ENCODE measurements at regions not wholly inside any gene's neighbourhood (a gene's known extent, or its start where the extent isn't known, plus 50 kb on each side); places are given as distances from the start of the nearest gene placed in this dataset.
"Not testable (repeated sequence)": the region's sequence is repeated elsewhere in the genome, so short reads cannot be mapped to it uniquely, and the experiment has no call there.

DNA sequence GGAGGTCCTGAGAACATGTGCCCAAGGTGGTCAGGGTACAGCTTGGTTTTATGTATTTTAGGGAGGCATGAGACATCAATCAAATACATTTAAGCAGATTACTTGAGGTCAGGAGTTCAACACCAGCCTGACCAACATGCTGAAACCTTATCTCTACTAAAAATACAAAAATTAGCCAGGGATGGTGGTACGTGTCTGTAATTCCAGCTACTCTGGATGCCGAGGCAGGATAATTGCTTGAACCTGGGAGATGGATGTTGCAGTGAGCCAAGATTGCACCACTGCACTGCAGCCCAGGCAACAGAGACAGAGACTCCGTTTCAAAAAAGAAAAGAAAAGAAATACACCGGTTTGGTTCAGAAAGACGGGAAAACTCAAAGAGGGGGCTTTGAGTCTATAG lies 165.9 kb upstream of the ADAMTS19 start:
- TF ChIP-seq CREB1 (IDR thresholded peaks at IDR 0.05); CREB1 (CRISPR knock-in tag; IDR thresholded peaks at IDR 0.05); SSRP1 (CRISPR knock-in tag; IDR thresholded peaks at IDR 0.05); TOE1 (CRISPR knock-in tag; IDR thresholded peaks at IDR 0.05); ZMAT3 (CRISPR knock-in tag; conservative IDR thresholded peaks at IDR 0.05); ATF1 (CRISPR knock-in tag; IDR thresholded peaks at IDR 0.05); ZNF253 (CRISPR knock-in tag; IDR thresholded peaks at IDR 0.05; ENCODE audit: borderline replicate concordance); ZNF138 (CRISPR knock-in tag; IDR thresholded peaks at IDR 0.05; ENCODE audit: low read depth); CEBPB (IDR thresholded peaks at IDR 0.05; ENCODE audit: borderline replicate concordance, low read depth, low read length); GTF3A (CRISPR knock-in tag; conservative IDR thresholded peaks at IDR 0.05): not testable (repeated sequence)

Measured in HepG2 (cell line).